NCI-H524 treated with DMSO at 0.1 percent for 48 hours (cell line): ENCODE measurements at regions not wholly inside any gene's neighbourhood (a gene's known extent, or its start where the extent isn't known, plus 50 kb on each side); places are given as distances from the start of the nearest gene placed in this dataset.
"Not testable (repeated sequence)": the region's sequence is repeated elsewhere in the genome, so short reads cannot be mapped to it uniquely, and the experiment has no call there.

Source experiments
- DNase-seq: peaks from one replicate; lab custom pipeline; 2025; lab: John Stamatoyannopoulos, UW

DNA sequence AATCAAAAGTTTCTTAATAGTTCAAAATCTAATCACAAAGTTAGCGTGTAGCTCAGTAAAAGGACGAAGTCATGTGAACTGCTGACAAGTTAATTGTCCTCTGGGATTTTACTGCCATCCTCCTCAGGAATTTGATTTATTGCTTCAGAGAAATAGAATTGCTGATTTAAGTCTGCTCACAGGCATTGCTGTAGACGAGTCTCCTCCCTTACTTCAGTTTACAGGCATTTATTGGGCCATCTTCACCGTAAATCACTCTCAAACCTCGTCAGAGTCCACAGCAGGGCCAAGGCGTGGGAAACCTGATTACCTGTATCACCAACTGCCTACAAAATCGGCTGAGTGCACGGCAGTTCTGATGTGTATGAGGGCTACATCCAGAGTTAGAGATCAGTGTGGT, 119.1 kb upstream of the PDE10A start:
- DNase-seq, result no peak

GRCh38 chr6:165777680-165778079, 114.6 kb upstream of the PDE10A start:
- no peak for DNase-seq

DNA sequence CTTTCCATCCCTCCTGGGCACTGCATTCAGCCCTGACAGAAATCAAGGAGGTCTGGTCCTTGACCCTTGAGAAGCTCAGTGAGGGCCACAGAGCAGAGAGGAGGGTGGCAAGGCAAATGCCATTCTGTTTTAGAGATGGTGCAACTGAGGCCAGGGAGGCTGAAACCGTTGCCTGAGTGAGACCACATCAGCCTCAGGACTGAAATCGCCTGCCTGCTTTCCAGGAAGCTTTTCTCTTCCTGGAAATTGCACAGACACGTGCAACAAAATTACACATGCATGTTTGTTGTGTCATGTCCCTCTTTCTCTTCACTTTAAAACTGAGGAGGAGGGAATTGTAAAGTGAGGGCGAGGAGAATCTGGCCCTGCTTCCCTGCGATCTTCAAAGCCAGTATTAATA, 113.7 kb upstream of the PDE10A start:
- DNase-seq, result no peak

- DNase-seq, result no peak
Measured at GRCh38 chr6:165775721-165776120, 112.7 kb upstream of the PDE10A start.

GRCh38 chr6:165774903-165775601, 112.0 kb upstream of the PDE10A start:
- DNase-seq, result no peak

DNA sequence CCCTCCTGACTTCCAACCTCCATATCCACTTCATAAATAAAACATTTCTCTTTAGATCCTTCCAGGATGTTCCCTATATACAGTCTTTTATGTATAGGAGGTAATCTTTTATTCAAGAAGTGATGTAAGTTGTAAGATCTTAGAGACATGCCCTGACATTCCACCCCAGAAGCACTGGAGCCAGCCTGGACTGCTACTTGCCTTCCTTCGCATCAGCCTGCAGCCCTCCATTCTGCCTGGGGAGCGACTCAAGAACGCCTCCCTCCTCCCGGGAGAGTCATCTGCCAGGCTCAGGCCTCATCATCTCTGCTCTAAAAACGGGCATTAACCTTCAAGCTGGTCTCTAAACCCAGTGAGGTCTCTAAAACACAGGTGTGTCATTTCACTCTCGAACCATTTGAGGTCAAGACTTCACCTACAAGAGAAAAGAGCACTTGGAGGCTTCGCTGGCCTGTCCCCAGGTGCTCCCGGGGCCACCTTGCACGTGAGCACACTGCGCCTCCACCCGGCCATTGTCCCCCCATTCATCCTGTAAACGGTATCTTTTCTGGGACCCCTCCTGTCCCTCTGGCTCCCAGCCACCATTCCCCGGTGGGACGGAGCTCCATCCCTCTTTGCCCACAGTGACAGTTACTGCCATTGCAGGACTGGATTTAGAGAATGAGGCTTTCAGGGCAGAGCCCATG, 107.5 kb upstream of the PDE10A start:
- no peak for DNase-seq

DNA sequence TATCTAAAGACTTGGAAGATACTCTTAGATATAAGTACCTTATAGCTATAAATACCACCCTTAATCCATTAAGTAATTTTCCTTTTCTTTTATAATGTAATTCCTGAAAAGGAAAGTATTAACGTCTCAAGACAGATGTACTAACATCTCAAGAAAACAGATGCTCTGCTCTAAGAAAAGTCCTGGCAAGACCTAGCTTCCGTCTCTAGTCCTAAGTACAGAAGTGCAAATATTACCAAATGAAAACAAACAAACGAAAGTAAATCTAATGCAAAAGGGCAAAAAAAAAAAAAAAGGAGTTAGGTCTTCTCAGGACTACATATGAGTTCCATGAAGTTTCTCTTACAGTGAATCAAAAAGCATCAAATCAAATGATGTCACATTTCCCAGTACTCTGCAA, 106.8 kb upstream of the PDE10A start:
- no peak for DNase-seq

- no peak for DNase-seq
Measured at GRCh38 chr6:165769401-165769800, 106.4 kb upstream of the PDE10A start.

DNA sequence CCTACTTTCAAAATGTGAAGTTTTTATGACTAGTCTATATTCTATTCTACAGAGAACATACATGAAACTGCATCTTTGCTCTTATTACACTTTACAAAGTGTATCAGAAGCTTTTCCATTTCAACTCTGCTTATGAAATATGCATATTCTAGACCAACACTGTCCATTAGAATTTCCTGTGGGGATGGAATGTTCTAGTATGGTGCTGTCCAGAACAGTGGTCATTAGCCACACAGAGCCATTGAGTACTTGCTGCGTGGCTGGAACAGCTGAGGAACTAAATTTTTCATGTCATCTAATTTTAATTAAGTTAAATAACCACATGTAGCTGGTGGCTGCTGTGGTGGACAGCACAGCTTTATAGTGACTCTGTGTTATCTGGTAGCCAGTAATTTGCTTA, 105.9 kb upstream of the PDE10A start:
- no peak for DNase-seq

DNA sequence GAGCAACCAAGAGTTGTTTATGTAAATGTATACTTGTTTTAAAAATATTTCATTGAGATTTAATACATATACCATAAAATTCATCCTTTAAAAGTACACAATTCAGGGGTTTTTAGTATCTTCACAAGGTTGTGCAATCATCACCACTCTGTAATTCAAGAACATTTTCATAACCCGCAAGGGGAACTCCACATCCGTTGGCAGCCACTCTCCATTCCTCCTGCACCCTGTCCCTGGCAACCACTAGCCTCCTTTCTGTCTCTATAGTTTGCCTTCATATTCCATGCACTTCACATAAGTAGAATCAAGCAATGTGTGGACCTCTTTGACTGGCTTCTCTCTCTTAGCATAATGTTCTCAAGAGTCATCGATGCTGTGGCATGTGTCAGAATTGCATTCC, 104.2 kb upstream of the PDE10A start:
- DNase-seq, result no peak

DNA sequence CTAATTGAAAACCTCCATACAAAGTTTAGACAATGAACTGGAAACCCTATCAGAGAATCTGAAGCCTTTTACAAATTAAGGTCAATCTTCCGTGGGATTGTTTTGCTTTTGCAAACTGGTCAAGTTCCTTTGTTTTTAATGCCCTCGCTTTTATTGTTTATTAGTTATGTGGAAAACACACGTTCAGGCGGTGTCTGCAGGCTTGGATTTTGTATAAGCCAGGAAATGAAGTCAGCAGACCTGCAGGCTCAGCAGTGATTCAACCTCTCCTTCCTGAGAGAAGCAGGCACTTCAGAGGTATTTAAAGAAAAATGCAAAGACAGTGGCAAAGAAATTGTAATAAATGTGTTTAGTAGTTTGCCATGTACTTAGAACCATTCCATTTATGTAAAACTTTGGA, 103.4 kb upstream of the PDE10A start:
- no peak for DNase-seq

- DNase-seq, result no peak
Measured at GRCh38 chr6:165766026-165766425, 103.0 kb upstream of the PDE10A start.

DNA sequence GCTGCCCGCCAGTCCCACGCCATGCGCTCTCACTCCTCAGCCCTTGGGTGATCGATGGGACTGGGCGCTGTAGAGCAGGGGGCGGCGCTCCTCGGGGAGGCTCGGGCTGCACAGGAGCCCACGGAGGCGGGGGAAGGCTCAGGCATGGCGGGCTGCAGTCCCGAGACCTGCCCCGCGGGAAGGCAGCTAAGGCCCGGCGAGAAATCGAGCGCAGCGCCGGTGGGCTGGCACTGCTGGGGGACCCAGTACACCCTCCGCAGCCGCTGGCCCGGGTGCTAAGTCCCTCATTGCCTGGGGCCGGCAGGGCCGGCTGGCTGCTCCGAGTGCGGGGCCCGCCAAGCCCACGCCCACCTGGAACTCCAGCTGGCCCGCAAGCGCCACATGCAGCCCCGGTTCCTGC, 102.2 kb upstream of the PDE10A start:
- not testable (repeated sequence) for DNase-seq

- DNase-seq, result no peak
Measured at GRCh38 chr6:165762876-165763275, 99.8 kb upstream of the PDE10A start.

DNA sequence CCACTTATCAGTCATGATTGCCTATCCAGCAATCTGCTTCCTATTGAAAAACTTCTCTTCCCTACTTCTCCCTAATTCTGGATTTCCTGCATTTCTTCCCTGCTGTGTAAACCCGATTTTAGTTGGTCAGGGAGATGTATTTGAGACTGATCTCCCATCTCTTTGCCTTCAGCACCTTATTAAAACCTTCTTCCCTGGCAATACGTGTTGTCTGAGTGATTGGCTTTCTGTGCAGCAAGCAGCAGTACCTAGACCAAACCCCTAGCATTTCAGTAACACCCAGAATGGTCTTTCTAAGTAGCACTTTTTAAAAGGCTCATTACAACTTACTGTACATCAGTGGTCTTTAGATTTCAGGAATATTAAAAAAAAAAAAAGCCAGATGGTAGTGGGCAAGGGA, 99.1 kb upstream of the PDE10A start:
- DNase-seq, result no peak

- no peak for DNase-seq
Measured at GRCh38 chr6:165760803-165761185, 97.8 kb upstream of the PDE10A start.

DNA sequence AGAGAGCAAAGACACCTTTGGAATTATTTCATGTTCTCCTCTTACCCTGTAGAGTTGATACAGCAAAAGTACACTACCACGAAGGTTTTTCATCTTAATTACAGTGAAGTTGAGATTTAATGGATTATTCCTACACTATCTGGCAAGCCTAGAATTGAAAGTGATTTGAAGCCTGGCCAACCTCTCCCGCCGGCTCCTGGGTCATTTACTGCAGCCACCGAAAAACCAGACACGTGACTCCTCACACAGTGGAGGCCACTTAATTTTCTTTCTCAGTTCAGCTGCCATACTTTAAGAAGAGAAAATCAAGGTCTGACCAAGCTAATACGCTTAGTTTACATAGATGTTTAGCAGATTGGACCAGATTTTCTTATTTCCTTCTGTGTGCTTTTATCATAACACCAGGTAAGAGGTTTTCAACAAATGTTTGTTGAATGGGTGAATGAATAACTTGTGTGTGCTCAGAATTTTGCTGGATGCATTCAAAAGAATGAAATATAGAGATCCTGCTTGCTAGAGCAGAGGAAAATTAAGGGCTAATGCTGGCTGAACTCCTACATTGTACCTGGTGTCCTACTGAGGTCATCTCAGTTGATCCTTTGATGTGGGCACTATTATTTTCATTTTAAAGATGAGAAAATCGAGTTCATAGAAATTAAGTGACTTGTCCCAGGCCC, 97.2 kb upstream of the PDE10A start:
- no peak for DNase-seq

DNA sequence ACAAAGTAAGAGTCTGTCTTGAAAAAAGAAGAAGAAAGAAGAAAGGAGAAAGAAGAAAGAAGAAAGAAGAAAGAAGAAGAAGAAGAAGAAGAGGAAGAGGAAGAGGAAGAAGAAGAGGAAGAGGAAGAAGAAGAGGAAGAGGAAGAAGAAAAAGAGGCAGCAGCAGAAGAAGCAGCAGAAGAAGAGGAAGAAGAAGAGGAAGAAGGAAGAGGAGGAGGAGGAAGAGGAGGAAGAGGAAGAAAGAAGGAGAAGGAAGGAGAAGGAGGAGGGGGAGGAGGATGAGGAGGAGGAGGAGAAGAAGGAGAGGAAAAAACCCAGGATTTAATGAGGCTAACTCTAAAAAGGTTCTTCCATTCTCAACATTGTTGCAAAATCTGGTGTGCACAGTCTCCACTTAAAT, 95.4 kb upstream of the PDE10A start:
- no peak for DNase-seq

GRCh38 chr6:165755583-165755982, 92.5 kb upstream of the PDE10A start:
- DNase-seq, result no peak

- no peak for DNase-seq
Measured at GRCh38 chr6:165753506-165753905, 90.5 kb upstream of the PDE10A start.

- DNase-seq, result no peak
Measured at GRCh38 chr6:165752451-165752850, 89.4 kb upstream of the PDE10A start.

DNA sequence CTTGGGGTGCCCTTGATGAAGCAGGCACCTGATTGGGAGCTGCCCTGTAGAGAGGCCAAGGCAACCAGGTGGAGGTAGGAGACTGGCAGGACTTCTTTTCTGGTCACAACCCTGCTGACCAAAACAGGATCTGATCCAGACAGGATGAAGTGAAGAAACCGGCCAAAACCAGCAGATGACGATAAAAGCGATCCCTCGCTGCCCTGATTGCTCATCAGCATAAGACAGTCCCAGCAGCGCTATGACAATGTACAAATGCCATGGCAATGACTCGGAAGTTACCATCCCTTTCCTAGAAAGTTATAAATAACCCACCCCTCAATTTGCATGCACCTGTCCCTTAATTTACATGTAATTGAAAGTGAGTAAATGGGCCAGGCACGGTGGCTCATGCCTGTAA, 88.4 kb upstream of the PDE10A start:
- no peak for DNase-seq

DNA sequence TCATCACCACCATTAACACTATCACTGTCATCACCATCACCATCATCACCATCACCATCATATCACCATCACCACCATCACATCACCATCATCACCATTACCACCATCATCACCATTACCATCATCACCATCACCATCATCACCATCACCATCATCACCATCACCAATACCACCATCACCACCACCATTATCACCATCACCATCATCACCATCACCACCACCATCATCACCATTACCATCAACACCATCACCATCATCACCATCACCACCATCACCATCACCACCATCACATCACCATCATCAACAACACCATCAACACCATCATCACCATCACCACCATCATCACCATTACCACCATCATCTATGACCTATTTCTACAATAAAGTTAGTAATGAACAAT, 86.1 kb upstream of the PDE10A start:
- DNase-seq, result no peak
